NCI-H526 treated with DMSO at 0.1 percent for 48 hours (cell line): ENCODE measurements at regions not wholly inside any gene's neighbourhood (a gene's known extent, or its start where the extent isn't known, plus 50 kb on each side); places are given as distances from the start of the nearest gene placed in this dataset.
"Not testable (repeated sequence)": the region's sequence is repeated elsewhere in the genome, so short reads cannot be mapped to it uniquely, and the experiment has no call there.

Experiments
- DNase-seq: peaks from one replicate; lab custom pipeline; 2025; lab: John Stamatoyannopoulos, UW

GRCh38 chr2:83055376-83056010, 1403.6 kb downstream of the SUCLG1 start:
- DNase-seq, result no peak

GRCh38 chr2:83054751-83055150, 1404.3 kb downstream of the SUCLG1 start:
- no peak for DNase-seq

- no peak for DNase-seq
These were observed 1407.4 kb downstream of the SUCLG1 start for GRCh38 chr2:83051538-83052170.

GRCh38 chr2:83042053-83042452, 1417.0 kb downstream of the SUCLG1 start:
- no peak for DNase-seq

- DNase-seq, result no peak
These were observed 1436.4 kb downstream of the SUCLG1 start for GRCh38 chr2:83022631-83023210.

GRCh38 chr2:83017366-83018090, 1441.6 kb downstream of the SUCLG1 start:
- DNase-seq, result no peak

GRCh38 chr2:83016343-83017110, 1442.6 kb downstream of the SUCLG1 start:
- no peak for DNase-seq

- DNase-seq, result no peak
These were observed 1443.2 kb downstream of the SUCLG1 start for GRCh38 chr2:83015900-83016299.

GRCh38 chr2:83015035-83015715, 1443.9 kb downstream of the SUCLG1 start:
- DNase-seq, result no peak

GRCh38 chr2:83014462-83014861, 1444.6 kb downstream of the SUCLG1 start:
- DNase-seq, result no peak

- DNase-seq, result no peak
These were observed 1452.1 kb downstream of the SUCLG1 start for GRCh38 chr2:83006961-83007360.

GRCh38 chr2:83003555-83003954, 1455.5 kb downstream of the SUCLG1 start:
- no peak for DNase-seq

GRCh38 chr2:83002706-83003105, 1456.4 kb downstream of the SUCLG1 start:
- no peak for DNase-seq

GRCh38 chr2:82998781-82999180, 1460.3 kb downstream of the SUCLG1 start:
- DNase-seq, result no peak

GRCh38 chr2:82996217-82996616, 1462.9 kb downstream of the SUCLG1 start:
- DNase-seq, result no peak

GRCh38 chr2:82994151-82994550, 1464.9 kb downstream of the SUCLG1 start:
- no peak for DNase-seq

- no peak for DNase-seq
These were observed 1465.5 kb downstream of the SUCLG1 start for GRCh38 chr2:82993609-82994008.

- DNase-seq, result no peak
These were observed 1466.1 kb downstream of the SUCLG1 start for GRCh38 chr2:82992968-82993367.

- DNase-seq, result not testable (repeated sequence)
These were observed 1471.4 kb downstream of the SUCLG1 start for GRCh38 chr2:82987706-82988105.

GRCh38 chr2:82986899-82987298, 1472.2 kb downstream of the SUCLG1 start:
- no peak for DNase-seq

- no peak for DNase-seq
These were observed 1473.4 kb downstream of the SUCLG1 start for GRCh38 chr2:82985572-82986197.
